OCI-LY1 (cell line): ENCODE measurements at regions not wholly inside any gene's neighbourhood (a gene's known extent, or its start where the extent isn't known, plus 50 kb on each side); places are given as distances from the start of the nearest gene placed in this dataset.

Source experiments
- H2AFZ ChIP-seq: fragments of 200-600 bp; sonication (generic), shearing (Covaris generic); 2 replicates; pipeline ENCODE4 v1.6.0; 2014; ENCODE audit warnings: antibody characterized with exemption, mild to moderate bottlenecking, low read length
- H3F3A ChIP-seq: fragments of 200-600 bp; sonication (generic), shearing (Covaris generic); 2 replicates; pipeline ENCODE4 v1.6.0; 2014; ENCODE audit warnings: mild to moderate bottlenecking, antibody characterized with exemption, low read length, moderate library complexity; ENCODE audit not compliant: insufficient read depth
- H3K27ac ChIP-seq: fragments of 200-600 bp; sonication (generic); 2 replicates; pipeline ENCODE4 v1.5.1; 2014; ENCODE audit warnings: low read length, mixed run types, mild to moderate bottlenecking, low read depth; ENCODE audit not compliant: poor library complexity, severe bottlenecking
- H3K27me3 ChIP-seq: fragments of 200-600 bp; sonication (generic); 2 replicates; pipeline ENCODE4 v1.6.0; 2014; ENCODE audit warnings: antibody characterized with exemption, mild to moderate bottlenecking, low read length, moderate library complexity; ENCODE audit not compliant: insufficient read depth
- H3K36me3 ChIP-seq: fragments of 200-600 bp; sonication (generic); 2 replicates; pipeline ENCODE4 v1.6.1; 2014; ENCODE audit warnings: mild to moderate bottlenecking, antibody characterized with exemption, low read length, moderate library complexity, mixed read lengths; ENCODE audit not compliant: insufficient read depth
- H3K4me1 ChIP-seq: fragments of 200-600 bp; sonication (generic); 2 replicates; pipeline ENCODE4 v1.5.1; 2014; ENCODE audit warnings: mild to moderate bottlenecking, low read length, moderate library complexity; ENCODE audit not compliant: insufficient read depth, severe bottlenecking
- H3K4me2 ChIP-seq: fragments of 200-600 bp; sonication (generic), shearing (Covaris generic); 2 replicates; pipeline ENCODE4 v1.6.1; 2014; ENCODE audit warnings: low read length
- H3K4me3 ChIP-seq: fragments of 200-600 bp; sonication (generic); 2 replicates; pipeline ENCODE4 v1.5.1; 2014; ENCODE audit warnings: low read length, low read depth, mild to moderate bottlenecking, mixed read lengths; ENCODE audit not compliant: poor library complexity, severe bottlenecking
- H3K79me2 ChIP-seq: fragments of 200-600 bp; shearing (Covaris generic); 2 replicates; pipeline ENCODE4 v1.6.1; 2016; ENCODE audit warnings: mixed run types, low read length, mixed read lengths; ENCODE audit not compliant: insufficient read depth
- H3K9ac ChIP-seq: fragments of 200-600 bp; sonication (generic), shearing (Covaris generic); 2 replicates; pipeline ENCODE4 v1.6.1; 2014; ENCODE audit warnings: mild to moderate bottlenecking, low read length, mixed read lengths
- H3K9me2 ChIP-seq: fragments of 200-600 bp; sonication (generic), shearing (Covaris generic); 2 replicates; pipeline ENCODE4 v1.6.1; 2014; ENCODE audit warnings: low read depth, mild to moderate bottlenecking, low read length, mixed read lengths
- H3K9me3 ChIP-seq: fragments of 200-600 bp; shearing (Covaris generic); 2 replicates; pipeline ENCODE4 v1.6.1; 2014; ENCODE audit warnings: low read length, mixed read lengths
- H4K20me1 ChIP-seq: fragments of 200-600 bp; sonication (generic), shearing (Covaris generic); 2 replicates; pipeline ENCODE4 v1.6.0; 2016; ENCODE audit warnings: mild to moderate bottlenecking, low read length; ENCODE audit not compliant: insufficient read depth
- CTCF ChIP-seq: fragments of 200-600 bp; sonication (generic), shearing (Covaris generic); IDR thresholded peaks from 2 replicates; pipeline ENCODE4 v1.5.1; 2017; ENCODE audit warnings: mild to moderate bottlenecking, antibody characterized with exemption, low read length, moderate library complexity, mixed read lengths
- EZH2 ChIP-seq: fragments of 200-600 bp; sonication (generic), shearing (Covaris generic); IDR thresholded peaks from 2 replicates; pipeline ENCODE4 v1.8.0; 2017; ENCODE audit warnings: borderline replicate concordance, mixed run types, mild to moderate bottlenecking, antibody characterized with exemption, low read length, moderate library complexity, mixed read lengths

- H3K9ac ChIP-seq = no peak overlapping the region
- H3K9me2 ChIP-seq = no peaks in the 10 kb centered on the region
- no peak overlapping the region for H3K27ac ChIP-seq
- H3K9me3 ChIP-seq = no peaks in the 10 kb centered on the region
- no peaks in the 10 kb centered on the region; the same call in 1 of the 2 replicates for H3K27me3 ChIP-seq
- H4K20me1 ChIP-seq = no peaks in the 10 kb centered on the region
- H3K4me2 ChIP-seq = no peak overlapping the region
- H3F3A ChIP-seq = no peaks in the 10 kb centered on the region
- H2AFZ ChIP-seq = no peak overlapping the region
- no peaks in the 10 kb centered on the region for H3K36me3 ChIP-seq
- H3K4me1 ChIP-seq = no peaks in the 10 kb centered on the region
- H3K4me3 ChIP-seq = no peak overlapping the region
- H3K79me2 ChIP-seq = no peaks in the 10 kb centered on the region
- TF ChIP-seq CTCF (no peak), EZH2 (no peak)
Observed at GRCh38 chr3:159789742-159790635, 198.6 kb upstream of the IL12A start.

- Histone ChIP-seq H3K4me3 (no peak overlapping the region), H3K4me1 (no peaks in the 10 kb centered on the region), H3K27me3 (no peaks in the 10 kb centered on the region; the same call in 1 of the 2 replicates), H3K9me2 (no peaks in the 10 kb centered on the region), H3K36me3 (no peaks in the 10 kb centered on the region), H2AFZ (no peak overlapping the region), H3K9me3 (no peaks in the 10 kb centered on the region), H3K79me2 (no peaks in the 10 kb centered on the region), H3K4me2 (no peak overlapping the region), H3K27ac (no peak overlapping the region), H3F3A (no peaks in the 10 kb centered on the region), H4K20me1 (no peaks in the 10 kb centered on the region), H3K9ac (no peak overlapping the region)
- no peak for TF ChIP-seq EZH2
- no peak for TF ChIP-seq CTCF
Observed at GRCh38 chr3:159791336-159791735, 197.3 kb upstream of the IL12A start.

- Histone ChIP-seq H3K4me3 (no peak overlapping the region), H3K79me2 (no peaks in the 10 kb centered on the region), H3K4me2 (no peak overlapping the region), H3K9me3 (no peaks in the 10 kb centered on the region), H3K27ac (no peak overlapping the region), H4K20me1 (no peaks in the 10 kb centered on the region), H3K27me3 (no peaks in the 10 kb centered on the region; the same call in 1 of the 2 replicates), H3K9me2 (no peaks in the 10 kb centered on the region), H3K9ac (no peak overlapping the region), H3F3A (no peaks in the 10 kb centered on the region), H3K36me3 (no peaks in the 10 kb centered on the region), H2AFZ (no peak overlapping the region), H3K4me1 (no peaks in the 10 kb centered on the region)
- no peak for TF ChIP-seq CTCF
- TF ChIP-seq EZH2 = no peak
Observed at GRCh38 chr3:159792070-159792469, 196.6 kb upstream of the IL12A start.
